NOMO-1 treated with DMSO at 0.1 percent for 48 hours (cell line): ENCODE measurements at regions not wholly inside any gene's neighbourhood (a gene's known extent, or its start where the extent isn't known, plus 50 kb on each side); places are given as distances from the start of the nearest gene placed in this dataset.
"Not testable (repeated sequence)": the region's sequence is repeated elsewhere in the genome, so short reads cannot be mapped to it uniquely, and the experiment has no call there.

Source experiments
- DNase-seq: peaks from one replicate; lab custom pipeline; 2025; ENCODE audit not compliant: unreplicated experiment; lab: John Stamatoyannopoulos, UW

GRCh38 chr4:132344924-132345828 lies 803.9 kb upstream of the PCDH10 start:
- DNase-seq: no peak

- no peak for DNase-seq
Measured at GRCh38 chr4:132346016-132346415, 803.1 kb upstream of the PCDH10 start.

- not testable (repeated sequence) for DNase-seq
Measured at GRCh38 chr4:132351606-132352005, 797.5 kb upstream of the PCDH10 start.

- no peak for DNase-seq
Measured at GRCh38 chr4:132382243-132382642, 766.9 kb upstream of the PCDH10 start.

DNA sequence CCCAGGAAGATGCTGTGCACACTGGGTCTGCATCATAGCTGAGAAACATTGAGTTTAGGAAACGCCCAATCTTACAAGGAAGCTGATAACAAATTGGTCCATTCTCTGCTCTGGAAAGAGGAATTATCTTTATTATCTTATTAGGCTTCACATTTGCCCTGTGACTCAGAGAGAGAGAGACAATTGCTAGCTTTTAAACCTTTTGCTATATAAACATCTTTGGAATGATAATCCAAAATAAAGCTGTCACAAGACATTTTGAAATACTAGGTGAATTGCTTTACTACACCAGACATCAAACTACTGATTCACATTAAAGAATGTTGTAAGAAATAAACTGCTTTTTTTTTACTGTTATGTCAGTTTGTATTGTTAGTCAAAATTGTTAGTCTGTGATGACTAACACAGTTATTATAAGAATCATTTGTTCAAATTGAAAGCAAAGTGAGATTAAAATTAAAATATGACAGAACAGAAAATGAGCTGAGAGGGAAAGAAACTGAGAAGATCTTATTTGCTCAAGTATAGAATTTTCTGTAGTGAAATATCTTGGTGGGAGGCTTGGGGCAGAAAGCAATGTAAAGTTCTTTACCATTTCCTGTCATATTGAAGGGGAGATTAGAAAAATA lies 765.4 kb upstream of the PCDH10 start:
- no peak for DNase-seq

DNA sequence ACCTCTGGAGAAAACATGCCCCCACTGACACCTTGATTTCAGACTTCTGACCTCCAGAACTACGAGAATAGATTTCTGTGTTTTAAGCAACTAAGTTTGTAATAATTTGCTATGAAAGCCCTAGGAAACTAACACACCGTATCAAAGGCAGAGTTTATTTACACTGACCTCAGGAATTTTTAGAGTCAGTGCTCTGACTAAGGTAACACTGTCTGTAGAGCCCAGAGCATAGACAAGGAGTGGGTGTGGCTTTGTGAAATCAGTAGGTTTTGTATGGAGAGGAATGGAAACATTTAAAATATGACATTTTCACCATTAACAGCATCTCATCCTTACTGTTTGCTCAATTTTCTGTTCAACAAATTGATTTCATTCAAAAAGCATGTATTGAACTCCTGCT lies 764.4 kb upstream of the PCDH10 start:
- DNase-seq: no peak

DNA sequence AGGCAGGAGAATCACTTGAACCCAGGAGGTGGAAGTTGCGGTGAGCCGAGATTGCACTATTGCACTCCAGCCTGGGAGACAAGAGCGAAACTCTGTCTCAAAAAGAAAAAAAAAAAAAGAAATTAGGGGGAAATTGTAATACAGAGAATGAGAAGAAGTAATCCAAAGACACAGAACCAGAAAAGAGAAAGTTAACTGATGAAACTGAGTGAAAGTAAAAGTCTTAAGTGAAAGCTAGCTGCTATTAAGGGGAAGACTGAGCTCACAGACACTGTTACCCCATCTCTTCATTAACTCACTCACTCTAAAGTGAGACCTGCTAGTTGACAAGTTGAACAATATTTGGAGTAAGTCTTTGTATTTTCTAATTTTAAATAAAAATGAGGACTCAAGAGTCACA lies 763.0 kb upstream of the PCDH10 start:
- DNase-seq: no peak

DNA sequence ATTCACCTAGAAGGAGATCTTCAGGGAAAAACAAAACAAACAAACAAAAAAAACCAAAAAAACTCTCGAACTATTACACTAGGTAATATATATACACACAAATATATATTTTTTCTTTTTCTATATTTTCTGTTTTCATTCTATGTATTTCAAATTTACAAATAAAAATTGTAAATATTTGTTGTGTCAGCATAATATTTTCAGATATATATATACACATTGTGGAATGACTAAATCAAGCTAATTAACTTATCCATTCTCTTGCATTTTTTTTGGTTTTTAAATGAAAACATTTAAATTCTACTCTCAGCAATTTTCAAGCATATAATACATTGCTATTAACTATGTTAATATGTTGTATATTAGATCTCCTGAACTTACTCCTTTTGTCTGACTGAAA lies 762.0 kb upstream of the PCDH10 start:
- no peak for DNase-seq

GRCh38 chr4:132395561-132395960 lies 753.5 kb upstream of the PCDH10 start:
- no peak for DNase-seq

- DNase-seq: no peak
Measured at GRCh38 chr4:132396636-132397035, 752.5 kb upstream of the PCDH10 start.

- DNase-seq: no peak
Measured at GRCh38 chr4:132417220-132417619, 731.9 kb upstream of the PCDH10 start.

- no peak for DNase-seq
Measured at GRCh38 chr4:132427125-132427524, 722.0 kb upstream of the PCDH10 start.

GRCh38 chr4:132437117-132437516 lies 712.0 kb upstream of the PCDH10 start:
- DNase-seq: no peak

- no peak for DNase-seq
Measured at GRCh38 chr4:132445386-132445785, 703.7 kb upstream of the PCDH10 start.

GRCh38 chr4:132457987-132458386 lies 691.1 kb upstream of the PCDH10 start:
- DNase-seq: not testable (repeated sequence)

GRCh38 chr4:132479543-132479942 lies 669.6 kb upstream of the PCDH10 start:
- DNase-seq: no peak

DNA sequence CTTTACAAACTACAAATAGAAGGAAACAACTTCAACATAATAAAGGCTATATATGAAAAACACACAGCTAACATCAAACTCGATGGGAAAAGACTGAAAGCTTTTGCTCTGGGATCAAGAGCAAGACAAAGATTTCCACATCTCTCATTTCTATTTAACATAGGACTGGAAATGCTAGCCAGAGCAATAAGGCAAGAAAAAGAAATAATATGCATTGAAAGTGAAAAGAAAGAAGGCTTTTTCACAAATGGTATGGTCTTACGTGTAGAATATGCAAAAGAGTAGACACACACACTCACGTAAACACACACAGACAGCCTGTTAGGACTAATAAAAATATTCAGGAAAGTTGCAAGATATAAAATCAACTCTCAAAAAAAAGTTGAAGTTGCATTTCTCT lies 660.5 kb upstream of the PCDH10 start:
- DNase-seq: no peak

GRCh38 chr4:132493476-132493875 lies 655.6 kb upstream of the PCDH10 start:
- DNase-seq: no peak

DNA sequence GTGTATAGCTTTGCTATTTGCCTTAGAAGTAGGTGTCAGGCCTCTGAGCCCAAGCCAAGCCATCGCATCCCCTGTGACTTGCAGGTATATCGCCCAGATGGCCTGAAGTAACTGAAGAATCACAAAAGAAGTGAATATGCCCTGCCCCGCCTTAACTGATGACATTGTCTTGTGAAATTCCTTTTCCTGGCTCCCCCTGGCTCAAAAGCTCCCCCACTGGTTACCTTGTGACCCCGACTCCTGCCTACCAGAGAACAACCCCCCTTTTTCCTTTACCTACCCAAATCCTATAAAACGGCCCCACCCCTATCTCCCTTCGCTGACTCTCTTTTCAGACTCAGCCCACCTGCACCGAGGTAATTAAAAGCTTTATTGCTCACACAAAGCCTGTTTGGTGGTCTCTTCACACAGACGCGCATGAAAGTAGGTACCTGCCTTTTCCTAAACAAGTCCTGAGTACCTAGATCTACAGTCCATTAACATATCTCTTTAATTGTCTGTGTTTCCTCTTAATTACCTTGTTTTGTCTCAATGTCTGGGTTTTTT lies 653.8 kb upstream of the PCDH10 start:
- DNase-seq: not testable (repeated sequence)

GRCh38 chr4:132498215-132498614 lies 650.9 kb upstream of the PCDH10 start:
- no peak for DNase-seq

GRCh38 chr4:132502096-132502552 lies 647.0 kb upstream of the PCDH10 start:
- DNase-seq: no peak

- DNase-seq: no peak
Measured at GRCh38 chr4:132504438-132504837, 644.7 kb upstream of the PCDH10 start.
